HG02763 (cell line): ENCODE measurements at regions not wholly inside any gene's neighbourhood (a gene's known extent, or its start where the extent isn't known, plus 50 kb on each side); places are given as distances from the start of the nearest gene placed in this dataset.

Experiments used
- ATAC-seq: cut with Tn5 transposase; IDR thresholded peaks from one replicate; pipeline ENCODE4 v1.9.1; 2021; ENCODE audit warnings: mild to moderate bottlenecking, moderate library complexity; ENCODE audit not compliant: unreplicated experiment

- no peak for ATAC-seq
These were observed 340.3 kb upstream of the TRAM1L1 start for GRCh38 chr4:117425636-117426035.

- no peak for ATAC-seq
These were observed 343.2 kb upstream of the TRAM1L1 start for GRCh38 chr4:117428536-117428935.

GRCh38 chr4:117429061-117429460, 343.7 kb upstream of the TRAM1L1 start:
- no peak for ATAC-seq

- no peak for ATAC-seq
These were observed 344.1 kb upstream of the TRAM1L1 start for GRCh38 chr4:117429506-117429905.

- no peak for ATAC-seq
These were observed 349.0 kb upstream of the TRAM1L1 start for GRCh38 chr4:117434424-117434823.

GRCh38 chr4:117447925-117448324, 362.5 kb upstream of the TRAM1L1 start:
- ATAC-seq = no peak

- no peak for ATAC-seq
These were observed 369.7 kb upstream of the TRAM1L1 start for GRCh38 chr4:117455088-117455487.

- no peak for ATAC-seq
These were observed 381.0 kb upstream of the TRAM1L1 start for GRCh38 chr4:117466388-117466787.

- ATAC-seq = no peak
These were observed 382.0 kb upstream of the TRAM1L1 start for GRCh38 chr4:117467404-117467803.

- no peak for ATAC-seq
These were observed 389.6 kb upstream of the TRAM1L1 start for GRCh38 chr4:117474987-117475386.

- ATAC-seq = no peak
These were observed 392.5 kb upstream of the TRAM1L1 start for GRCh38 chr4:117477925-117478324.

- ATAC-seq = no peak
These were observed 393.3 kb upstream of the TRAM1L1 start for GRCh38 chr4:117478702-117479101.

GRCh38 chr4:117479673-117480072, 394.3 kb upstream of the TRAM1L1 start:
- no peak for ATAC-seq

- no peak for ATAC-seq
These were observed 396.4 kb upstream of the TRAM1L1 start for GRCh38 chr4:117481742-117482141.

GRCh38 chr4:117488692-117489091, 403.3 kb upstream of the TRAM1L1 start:
- no peak for ATAC-seq

GRCh38 chr4:117489107-117489506, 403.7 kb upstream of the TRAM1L1 start:
- ATAC-seq = no peak

GRCh38 chr4:117491516-117491915, 406.1 kb upstream of the TRAM1L1 start:
- ATAC-seq = no peak

GRCh38 chr4:117495802-117496201, 410.4 kb upstream of the TRAM1L1 start:
- ATAC-seq = no peak

- no peak for ATAC-seq
These were observed 427.0 kb upstream of the TRAM1L1 start for GRCh38 chr4:117512414-117512813.

- no peak for ATAC-seq
These were observed 429.2 kb upstream of the TRAM1L1 start for GRCh38 chr4:117514391-117515175.

- no peak for ATAC-seq
These were observed 430.5 kb upstream of the TRAM1L1 start for GRCh38 chr4:117515921-117516320.

- no peak for ATAC-seq
These were observed 442.2 kb upstream of the TRAM1L1 start for GRCh38 chr4:117527601-117528000.

GRCh38 chr4:117529401-117529800, 444.0 kb upstream of the TRAM1L1 start:
- ATAC-seq = no peak
